H9 (cell line): ENCODE measurements at regions not wholly inside any gene's neighbourhood (a gene's known extent, or its start where the extent isn't known, plus 50 kb on each side); places are given as distances from the start of the nearest gene placed in this dataset.

Source experiments
- DNase-seq: peaks from one replicate; pipeline ENCODE4 v3.0.0-alpha.2; 2017
- H2AFZ ChIP-seq: one replicate; pipeline ENCODE4 v1.6.1; 2013; ENCODE audit warnings: mild to moderate bottlenecking, low read length, control low read depth, moderate library complexity
- H2AK5ac ChIP-seq: 2 replicates; pipeline ENCODE4 v1.6.1; 2013; ENCODE audit warnings: low read length, control low read depth, mixed read lengths; ENCODE audit not compliant: insufficient read length
- H2BK120ac ChIP-seq: one replicate; pipeline ENCODE4 v1.6.1; 2013; ENCODE audit warnings: low read depth, mild to moderate bottlenecking, low read length, control low read depth, inconsistent platforms; ENCODE audit not compliant: poor library complexity, severe bottlenecking
- H2BK12ac ChIP-seq: 2 replicates; pipeline ENCODE4 v1.6.1; 2013; ENCODE audit warnings: low read length, control low read depth, mixed read lengths, low read depth; ENCODE audit not compliant: insufficient read length
- H2BK15ac ChIP-seq: 2 replicates; pipeline ENCODE4 v1.6.1; 2013; ENCODE audit warnings: low read depth, low read length, control low read depth
- H2BK20ac ChIP-seq: one replicate; pipeline ENCODE4 v1.6.1; 2013; ENCODE audit warnings: low read depth, mild to moderate bottlenecking, low read length, control low read depth, inconsistent platforms; ENCODE audit not compliant: poor library complexity, severe bottlenecking
- H2BK5ac ChIP-seq: 2 replicates; pipeline ENCODE4 v1.6.1; 2013; ENCODE audit warnings: low read length, control low read depth, mixed read lengths; ENCODE audit not compliant: insufficient read length
- H3K14ac ChIP-seq: 2 replicates; pipeline ENCODE4 v1.6.1; 2013; ENCODE audit warnings: low read length, control low read depth; ENCODE audit not compliant: insufficient read depth
- H3K18ac ChIP-seq: 2 replicates; pipeline ENCODE4 v1.6.1; 2013; ENCODE audit warnings: low read depth, mild to moderate bottlenecking, mixed read lengths, low read length, control low read depth; ENCODE audit not compliant: insufficient read length
- H3K23ac ChIP-seq: 2 replicates; pipeline ENCODE4 v1.6.1; 2013; ENCODE audit warnings: low read length, control low read depth, mixed read lengths, low read depth; ENCODE audit not compliant: insufficient read length
- H3K23me2 ChIP-seq: 2 replicates; pipeline ENCODE4 v1.6.1; 2013; ENCODE audit warnings: low read depth, mild to moderate bottlenecking, mixed read lengths, low read length, control low read depth; ENCODE audit not compliant: insufficient read length, poor library complexity, severe bottlenecking
- H3K27ac ChIP-seq: 2 replicates; pipeline ENCODE4 v1.5.1; 2013; ENCODE audit warnings: low read length, control low read depth, mixed read lengths, low read depth; ENCODE audit not compliant: insufficient read length
- H3K27me3 ChIP-seq: 2 replicates; pipeline ENCODE4 v1.6.1; 2013; ENCODE audit warnings: low read length, control low read depth, inconsistent platforms; ENCODE audit not compliant: insufficient read depth
- H3K4ac ChIP-seq: 2 replicates; pipeline ENCODE4 v1.6.1; 2013; ENCODE audit warnings: low read depth, mild to moderate bottlenecking, control low read depth, inconsistent platforms, low read length, moderate library complexity
- H3K4me1 ChIP-seq: 2 replicates; pipeline ENCODE4 v1.6.1; 2013; ENCODE audit warnings: low read length, control low read depth, inconsistent platforms; ENCODE audit not compliant: insufficient read depth
- H3K4me2 ChIP-seq: 2 replicates; pipeline ENCODE4 v1.6.1; 2013; ENCODE audit warnings: low read length, control low read depth, mixed read lengths; ENCODE audit not compliant: insufficient read length, insufficient read depth
- H3K56ac ChIP-seq: 2 replicates; pipeline ENCODE4 v1.6.1; 2013; ENCODE audit warnings: low read depth, mild to moderate bottlenecking, mixed read lengths, low read length, control low read depth; ENCODE audit not compliant: insufficient read length
- H3K79me1 ChIP-seq: 2 replicates; pipeline ENCODE4 v1.6.1; 2013; ENCODE audit warnings: low read depth, mild to moderate bottlenecking, moderate library complexity, low read length, control low read depth, inconsistent platforms; ENCODE audit not compliant: insufficient read depth, poor library complexity, severe bottlenecking
- H3K79me2 ChIP-seq: 2 replicates; pipeline ENCODE4 v1.6.1; 2013; ENCODE audit warnings: low read length, control low read depth, inconsistent platforms; ENCODE audit not compliant: insufficient read depth
- H3K9ac ChIP-seq: 2 replicates; pipeline ENCODE4 v1.6.1; 2013; ENCODE audit warnings: low read length, control low read depth, mixed read lengths; ENCODE audit not compliant: insufficient read length; ENCODE audit errors: extremely low read depth
- H3K9me3 ChIP-seq: one replicate; pipeline ENCODE4 v1.6.1; 2013; ENCODE audit warnings: low read depth, low read length, inconsistent platforms; ENCODE audit not compliant: control insufficient read depth
- H3T11ph ChIP-seq: one replicate; pipeline ENCODE4 v1.6.1; 2013; ENCODE audit warnings: mild to moderate bottlenecking, low read length, control low read depth, inconsistent platforms
- H4K20me1 ChIP-seq: one replicate; pipeline ENCODE4 v1.6.1; 2013; ENCODE audit not compliant: control insufficient read depth, insufficient read length, insufficient read depth
- H4K5ac ChIP-seq: 2 replicates; pipeline ENCODE4 v1.6.1; 2013; ENCODE audit warnings: low read depth, mild to moderate bottlenecking, mixed read lengths, low read length, control low read depth; ENCODE audit not compliant: insufficient read length
- H4K8ac ChIP-seq: replicated peaks from 2 replicates; pipeline ENCODE4 v1.6.1; 2013; ENCODE audit warnings: low read length, control low read depth, mixed read lengths, low read depth; ENCODE audit not compliant: insufficient read length
- H4K91ac ChIP-seq: 2 replicates; pipeline ENCODE4 v1.6.1; 2013; ENCODE audit warnings: low read depth, mild to moderate bottlenecking, moderate library complexity, mixed read lengths, low read length, control low read depth; ENCODE audit not compliant: insufficient read length
- H3K27ac Mint-ChIP-seq, 3 experiments: 2 replicates in 2 of 3; 3 replicates in 1 of 3; pipeline ENCODE4 v1.8.0; 2020 to 2021; ENCODE audit warnings: mixed read lengths in 3 of 3, mild to moderate bottlenecking in 1 of 3, moderate library complexity in 1 of 3
- H3K27me3 Mint-ChIP-seq: 2 replicates; pipeline ENCODE4 v1.8.0; 2021; ENCODE audit warnings: low read depth, mild to moderate bottlenecking, moderate library complexity, mixed read lengths
- H3K36me3 Mint-ChIP-seq, 3 experiments: 2 replicates in 2 of 3; 3 replicates in 1 of 3; pipeline ENCODE4 v1.8.0; 2020 to 2021; ENCODE audit warnings: low read depth in 3 of 3, mixed read lengths in 3 of 3; ENCODE audit not compliant: insufficient read depth in 1 of 3
- H3K4me1 Mint-ChIP-seq, 2 experiments: 2 replicates each; pipeline ENCODE4 v1.8.0; 2020; ENCODE audit warnings: mixed read lengths in 2 of 2
- H3K4me3 Mint-ChIP-seq, 2 experiments: 2 replicates in 1 of 2; 3 replicates in 1 of 2; pipeline ENCODE4 v1.8.0; 2020 to 2021; ENCODE audit warnings: mild to moderate bottlenecking in 2 of 2, mixed read lengths in 2 of 2, moderate library complexity in 1 of 2
- H3K9me3 Mint-ChIP-seq, 2 experiments: 2 replicates in 1 of 2; 3 replicates in 1 of 2; pipeline ENCODE4 v1.8.0; 2020; ENCODE audit warnings: mild to moderate bottlenecking in 2 of 2, mixed read lengths in 2 of 2, moderate library complexity in 1 of 2
- WGBS: extraction: QIAGEN DNeasy Blood & Tissue Kit; methylation state at CpG from one replicate; pipeline ENCODE4 v1.1.7; 2013; ENCODE audit warnings: missing lambda C conversion rate, low lambda C conversion rate, mixed read lengths; ENCODE audit not compliant: insufficient read length; ENCODE audit errors: extremely low coverage; 5-methylcytosine and 5-hydroxymethylcytosine counted together
- TF ChIP-seq, protein P1 (sequence below): fragments of 200-600 bp; sonication (generic); conservative IDR thresholded peaks from 3 replicates; pipeline ENCODE4 v1.8.0; 2021; ENCODE audit warnings: antibody characterized with exemption, mild to moderate bottlenecking

DNA sequence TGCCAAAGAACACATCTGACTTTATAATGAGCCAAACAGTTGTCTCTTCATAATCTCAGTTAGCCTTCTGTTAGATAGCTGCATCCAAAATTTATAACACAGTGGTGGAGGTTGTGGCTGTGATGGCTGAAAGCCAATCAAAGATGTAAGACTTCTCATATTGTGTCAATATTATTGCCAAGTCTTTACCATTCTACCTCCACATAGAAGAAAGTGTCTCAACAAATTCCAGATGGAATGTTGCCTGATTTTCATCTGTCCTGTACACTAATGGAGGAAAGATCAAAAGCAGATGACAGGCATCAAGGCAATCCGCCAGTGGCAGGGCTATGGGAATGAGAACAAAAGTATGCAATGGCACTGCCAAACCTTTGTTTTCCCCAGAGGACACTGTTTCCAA lies 813.1 kb upstream of the NOVA1 start:
- Histone ChIP-seq H2BK12ac (no peak overlapping the region), H2AFZ (no peak overlapping the region), H4K20me1 (no peaks in the 10 kb centered on the region), H3K27ac (no peak overlapping the region), H3K18ac (no peak overlapping the region), H3K56ac (no peak overlapping the region), H3K27me3 (no peaks in the 10 kb centered on the region), H3K4me2 (no peak overlapping the region), H4K5ac (no peak overlapping the region), H3K9me3 (no peaks in the 10 kb centered on the region), H3K14ac (no peak overlapping the region), H3K4me1 (no peaks in the 10 kb centered on the region), H3K9ac (no peak overlapping the region), H2BK120ac (no peak overlapping the region), H3K23ac (no peak overlapping the region), H3T11ph (no peak overlapping the region), H3K4ac (no peak overlapping the region), H3K23me2 (no peaks in the 10 kb centered on the region), H3K79me1 (no peaks in the 10 kb centered on the region), H2BK15ac (no peak overlapping the region), H4K8ac (no peak overlapping the region), H2AK5ac (no peak overlapping the region), H2BK20ac (no peak overlapping the region), H2BK5ac (no peak overlapping the region), H3K79me2 (no peaks in the 10 kb centered on the region), H4K91ac (no peak overlapping the region)
- no peaks in the 10 kb centered on the region for H3K9me3 Mint-ChIP-seq
- H3K27ac Mint-ChIP-seq = no peak overlapping the region
- WGBS = no CpG with 5 or more reads among the region's 1 CpG
- H3K4me3 Mint-ChIP-seq = no peak overlapping the region
- H3K4me1 Mint-ChIP-seq = no peaks in the 10 kb centered on the region
- no peak for DNase-seq
- H3K36me3 Mint-ChIP-seq = no peaks in the 10 kb centered on the region
- TF ChIP-seq, protein P1, sequence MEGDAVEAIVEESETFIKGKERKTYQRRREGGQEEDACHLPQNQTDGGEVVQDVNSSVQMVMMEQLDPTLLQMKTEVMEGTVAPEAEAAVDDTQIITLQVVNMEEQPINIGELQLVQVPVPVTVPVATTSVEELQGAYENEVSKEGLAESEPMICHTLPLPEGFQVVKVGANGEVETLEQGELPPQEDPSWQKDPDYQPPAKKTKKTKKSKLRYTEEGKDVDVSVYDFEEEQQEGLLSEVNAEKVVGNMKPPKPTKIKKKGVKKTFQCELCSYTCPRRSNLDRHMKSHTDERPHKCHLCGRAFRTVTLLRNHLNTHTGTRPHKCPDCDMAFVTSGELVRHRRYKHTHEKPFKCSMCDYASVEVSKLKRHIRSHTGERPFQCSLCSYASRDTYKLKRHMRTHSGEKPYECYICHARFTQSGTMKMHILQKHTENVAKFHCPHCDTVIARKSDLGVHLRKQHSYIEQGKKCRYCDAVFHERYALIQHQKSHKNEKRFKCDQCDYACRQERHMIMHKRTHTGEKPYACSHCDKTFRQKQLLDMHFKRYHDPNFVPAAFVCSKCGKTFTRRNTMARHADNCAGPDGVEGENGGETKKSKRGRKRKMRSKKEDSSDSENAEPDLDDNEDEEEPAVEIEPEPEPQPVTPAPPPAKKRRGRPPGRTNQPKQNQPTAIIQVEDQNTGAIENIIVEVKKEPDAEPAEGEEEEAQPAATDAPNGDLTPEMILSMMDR = no peak
- H3K27me3 Mint-ChIP-seq = no peaks in the 10 kb centered on the region
